GM19372 (cell line): ENCODE measurements at regions not wholly inside any gene's neighbourhood (a gene's known extent, or its start where the extent isn't known, plus 50 kb on each side); places are given as distances from the start of the nearest gene placed in this dataset.

Source experiments
- ATAC-seq: cut with Tn5 transposase; IDR thresholded peaks from one replicate; pipeline ENCODE4 v1.9.1; 2021; ENCODE audit warnings: mild to moderate bottlenecking, low read depth, moderate library complexity; ENCODE audit not compliant: unreplicated experiment

DNA sequence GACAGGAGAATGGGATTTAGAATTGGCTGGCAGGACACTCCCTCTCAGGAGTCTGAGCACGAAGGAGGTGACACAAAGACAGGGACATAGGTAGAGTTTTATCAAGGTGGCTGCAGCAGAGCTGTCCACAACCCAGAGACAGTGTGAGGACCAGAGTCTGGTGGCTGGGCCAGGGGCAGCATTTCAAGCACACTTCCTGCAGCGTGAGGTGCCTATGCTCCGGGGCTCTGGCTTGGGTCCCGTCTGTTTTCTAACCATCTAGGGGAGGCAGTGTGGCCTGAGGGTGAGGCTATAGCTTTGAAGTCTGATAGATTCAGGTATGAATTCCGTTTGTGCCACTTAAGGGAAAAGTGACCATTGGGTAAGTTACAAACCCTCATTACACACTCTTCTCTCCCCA lies 222.7 kb upstream of the ZMIZ1 start:
- ATAC-seq, result no peak

DNA sequence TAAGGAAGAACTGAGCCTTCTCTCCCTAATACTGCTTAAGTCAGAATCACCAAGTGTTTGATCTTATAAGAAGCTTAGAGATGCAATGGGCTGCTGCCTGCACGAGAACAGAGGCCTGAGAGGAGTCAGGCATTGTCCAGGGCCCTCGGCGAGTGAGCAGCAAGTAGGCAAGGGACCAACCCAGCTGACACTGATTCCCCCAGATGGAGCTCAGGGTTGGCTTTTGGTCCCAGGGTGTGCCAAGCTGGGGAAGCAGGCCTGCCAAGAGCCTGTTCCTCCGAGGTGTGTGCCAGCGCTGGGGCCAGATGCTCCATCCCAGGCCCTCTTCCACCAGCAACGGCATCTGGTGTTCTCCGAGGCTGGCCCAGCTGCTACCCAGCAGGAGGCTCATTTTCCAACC lies 222.0 kb upstream of the ZMIZ1 start:
- no peak for ATAC-seq

GRCh38 chr10:78847485-78847884 lies 221.3 kb upstream of the ZMIZ1 start:
- no peak for ATAC-seq

- no peak for ATAC-seq
These were observed 219.7 kb upstream of the ZMIZ1 start for GRCh38 chr10:78849115-78849514.

DNA sequence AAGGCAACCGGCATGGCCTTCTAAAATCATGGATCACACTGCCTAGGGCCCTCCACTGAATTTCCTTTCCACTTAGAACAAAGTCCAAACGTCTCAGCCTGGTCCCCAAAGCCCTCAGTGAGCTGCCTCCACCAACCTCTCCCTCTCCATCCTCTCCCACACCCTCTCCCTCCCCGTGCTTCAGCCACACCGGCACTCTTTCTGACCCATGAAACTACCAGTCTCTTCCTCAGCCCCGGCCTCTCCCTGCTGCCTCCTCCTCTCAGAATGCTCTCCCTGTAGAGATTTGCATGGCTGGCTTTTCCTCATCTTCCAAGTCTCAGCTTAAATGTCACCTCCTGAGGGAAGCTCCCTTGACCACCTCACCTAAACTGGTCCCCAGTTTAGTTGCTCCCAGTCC lies 219.0 kb upstream of the ZMIZ1 start:
- no peak for ATAC-seq

- no peak for ATAC-seq
These were observed 217.9 kb upstream of the ZMIZ1 start for GRCh38 chr10:78850644-78851435.

DNA sequence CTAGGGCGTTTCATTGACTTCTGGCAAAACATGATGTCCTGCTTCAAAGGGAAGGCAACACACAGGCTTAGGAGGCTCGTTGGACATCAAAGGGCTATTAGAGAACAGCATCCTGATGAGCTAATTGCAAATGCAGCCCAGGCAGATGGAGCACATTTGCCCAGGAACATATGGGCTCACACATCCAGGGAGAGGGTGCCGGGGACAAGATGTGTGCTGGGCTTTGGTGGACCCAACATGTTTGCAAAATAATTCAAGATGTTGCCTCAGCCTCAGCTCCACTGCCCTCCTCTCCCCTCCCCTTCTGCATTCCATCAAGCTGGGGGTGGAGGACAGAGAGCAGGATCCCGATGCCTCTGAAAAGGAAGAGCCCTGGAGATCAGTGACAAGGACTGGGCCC lies 217.1 kb upstream of the ZMIZ1 start:
- no peak for ATAC-seq

- ATAC-seq, result no peak
These were observed 216.1 kb upstream of the ZMIZ1 start for GRCh38 chr10:78852466-78853240.

GRCh38 chr10:78853864-78854263 lies 214.9 kb upstream of the ZMIZ1 start:
- no peak for ATAC-seq

- no peak for ATAC-seq
These were observed 212.3 kb upstream of the ZMIZ1 start for GRCh38 chr10:78856421-78856820.

- ATAC-seq, result no peak
These were observed 211.6 kb upstream of the ZMIZ1 start for GRCh38 chr10:78857193-78857592.

- ATAC-seq, result no peak
These were observed 209.5 kb upstream of the ZMIZ1 start for GRCh38 chr10:78859266-78859665.

- ATAC-seq, result no peak
These were observed 209.0 kb upstream of the ZMIZ1 start for GRCh38 chr10:78859769-78860168.

GRCh38 chr10:78860260-78860914 lies 208.4 kb upstream of the ZMIZ1 start:
- no peak for ATAC-seq

GRCh38 chr10:78861529-78862327 lies 207.0 kb upstream of the ZMIZ1 start:
- ATAC-seq, result no peak

- ATAC-seq, result no peak
These were observed 206.5 kb upstream of the ZMIZ1 start for GRCh38 chr10:78862328-78862640.

DNA sequence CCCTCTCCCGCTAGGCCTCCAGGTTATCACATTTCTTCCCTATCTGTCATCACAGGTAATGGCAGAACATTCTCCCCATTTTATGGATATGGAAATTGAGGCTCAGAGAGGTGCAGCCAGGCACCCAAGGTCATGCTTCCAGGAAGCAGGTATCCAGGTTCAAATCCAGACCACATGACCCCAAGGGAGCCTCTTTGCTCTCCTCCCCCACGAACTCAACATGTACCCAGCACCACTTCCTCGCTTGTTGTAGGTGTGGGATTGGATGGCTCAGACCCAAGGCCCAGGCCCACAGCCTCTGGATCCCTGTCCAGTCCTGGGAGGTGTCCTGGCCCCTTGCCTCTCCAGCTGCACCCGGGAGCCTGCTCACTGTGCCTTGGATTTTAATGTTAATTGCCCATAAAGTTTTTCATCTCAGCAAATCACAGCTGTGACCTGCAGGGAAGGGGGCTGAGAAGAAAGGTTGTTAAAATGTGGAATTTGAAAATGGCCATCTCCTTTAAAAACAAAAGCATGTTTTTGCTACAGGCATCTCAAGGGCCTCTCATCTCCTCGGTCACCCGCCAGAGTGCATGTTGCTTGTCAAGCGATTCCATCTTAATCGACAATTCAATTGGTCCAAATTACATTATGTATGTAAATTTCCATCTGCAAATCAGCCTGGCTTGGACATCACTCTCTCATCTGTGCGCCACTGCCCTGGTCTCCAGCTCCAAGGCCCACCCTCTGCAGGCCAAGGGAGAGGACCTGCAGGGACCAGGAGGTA lies 205.4 kb upstream of the ZMIZ1 start:
- no peak for ATAC-seq

GRCh38 chr10:78863906-78864239 lies 204.9 kb upstream of the ZMIZ1 start:
- ATAC-seq, result no peak

GRCh38 chr10:78864761-78865537 lies 203.8 kb upstream of the ZMIZ1 start:
- ATAC-seq, result no peak

DNA sequence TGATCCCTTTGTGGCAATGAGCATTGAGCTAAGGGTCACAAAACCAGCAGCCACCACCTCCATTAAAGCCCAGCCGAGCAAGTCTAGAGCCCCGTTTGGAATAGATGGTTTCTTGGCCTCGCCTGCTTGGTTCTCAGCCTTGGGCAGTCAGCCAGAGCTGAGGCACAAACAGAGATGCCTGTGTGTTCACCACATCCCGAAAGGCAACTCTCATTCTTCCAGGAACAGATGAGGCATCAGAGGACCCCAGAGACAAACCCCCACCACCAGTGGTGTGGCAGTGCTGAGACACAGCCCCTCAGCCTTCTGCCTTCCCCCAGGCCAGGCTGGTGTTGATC lies 203.3 kb upstream of the ZMIZ1 start:
- no peak for ATAC-seq
